Naive B cell (primary cell): ENCODE measurements at regions not wholly inside any gene's neighbourhood (a gene's known extent, or its start where the extent isn't known, plus 50 kb on each side); places are given as distances from the start of the nearest gene placed in this dataset.

ENCODE experiments used
- ATAC-seq, 2 donors: fragments of 150-1000 bp; cut with Tn5 transposase; 2 replicates each; pipeline ENCODE4 v1.10.0; 2021; ENCODE audit warnings: low read depth in 2 of 2, mild to moderate bottlenecking in 2 of 2, moderate library complexity in 2 of 2
- DNase-seq: peaks from one replicate; pipeline ENCODE4 v3.0.0; 2022
- H3K27ac Mint-ChIP-seq, 6 donors: one replicate each; pipeline ENCODE4 v1.8.0; 2020 to 2022; ENCODE audit warnings: mild to moderate bottlenecking in 6 of 6, mixed read lengths in 6 of 6, moderate library complexity in 5 of 6, inconsistent platforms in 2 of 6
- H3K27me3 Mint-ChIP-seq, 3 donors: one replicate each; pipeline ENCODE4 v1.8.0; 2021 to 2022; ENCODE audit warnings: mixed read lengths in 3 of 3, mild to moderate bottlenecking in 1 of 3
- H3K36me3 Mint-ChIP-seq, 2 donors: one replicate each; pipeline ENCODE4 v1.8.0; 2020 to 2022; ENCODE audit warnings: mixed read lengths in 2 of 2, inconsistent platforms in 1 of 2, mild to moderate bottlenecking in 1 of 2
- H3K4me1 Mint-ChIP-seq, 3 donors: one replicate each; pipeline ENCODE4 v1.8.0; 2020 to 2022; ENCODE audit warnings: mixed read lengths in 3 of 3, inconsistent platforms in 1 of 3, mild to moderate bottlenecking in 1 of 3, moderate library complexity in 1 of 3
- H3K4me3 Mint-ChIP-seq, 8 donors: one replicate each; pipeline ENCODE4 v1.8.0; 2020 to 2022; ENCODE audit warnings: mild to moderate bottlenecking in 8 of 8, mixed read lengths in 8 of 8, moderate library complexity in 8 of 8, inconsistent platforms in 2 of 8
- H3K9me3 Mint-ChIP-seq, 7 donors: one replicate each; pipeline ENCODE4 v1.8.0; 2020 to 2022; ENCODE audit warnings: mixed read lengths in 7 of 7, mild to moderate bottlenecking in 5 of 7, inconsistent platforms in 2 of 7, moderate library complexity in 1 of 7

- DNase-seq (no peak), ATAC-seq (no peak)
- Mint-ChIP-seq H3K4me3 (no peak overlapping the region), H3K27me3 (peaks cover 0 to 21% (median 8%) of the 10 kb centered on the region in 3 donors), H3K4me1 (no peaks in the 10 kb centered on the region), H3K36me3 (no peaks in the 10 kb centered on the region), H3K9me3 (peaks cover 0 to 10% (median 2%) of the 10 kb centered on the region in 7 donors), H3K27ac (no peak overlapping the region)
Observed at GRCh38 chr15:27681038-27681437, 418.1 kb downstream of the OCA2 start.

- H3K27ac Mint-ChIP-seq: no peak overlapping the region
- peaks cover 0 to 21% (median 8%) of the 10 kb centered on the region in 3 donors for H3K27me3 Mint-ChIP-seq
- H3K4me1 Mint-ChIP-seq: no peaks in the 10 kb centered on the region
- no peaks in the 10 kb centered on the region for H3K36me3 Mint-ChIP-seq
- peaks cover 0 to 10% (median 2%) of the 10 kb centered on the region in 7 donors for H3K9me3 Mint-ChIP-seq
- ATAC-seq (no peak), DNase-seq (no peak)
- H3K4me3 Mint-ChIP-seq: no peak overlapping the region
Observed at GRCh38 chr15:27679731-27680471, 419.2 kb downstream of the OCA2 start.

DNA sequence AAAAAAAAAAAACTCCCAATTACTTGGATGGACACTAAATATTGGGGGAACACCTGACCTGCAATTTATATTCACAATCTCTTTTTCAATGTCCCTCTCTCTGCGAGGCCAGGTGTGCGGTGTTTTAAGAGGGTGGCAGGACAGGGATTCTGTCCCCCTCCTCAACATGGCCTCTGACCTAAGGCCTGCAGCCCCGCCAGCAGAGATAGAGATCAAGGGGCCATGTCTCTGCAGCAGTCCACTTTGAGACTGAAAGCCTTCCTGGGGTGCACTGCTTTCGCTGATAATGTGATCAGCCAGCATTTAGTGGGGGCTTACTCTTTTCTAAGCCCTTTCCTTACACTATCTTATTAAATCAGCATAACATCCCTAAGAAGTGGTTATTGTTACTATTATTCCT, 419.9 kb downstream of the OCA2 start:
- H3K36me3 Mint-ChIP-seq: no peaks in the 10 kb centered on the region
- H3K27ac Mint-ChIP-seq: no peak overlapping the region
- ATAC-seq (no peak), DNase-seq (no peak)
- H3K4me1 Mint-ChIP-seq: no peaks in the 10 kb centered on the region
- H3K27me3 Mint-ChIP-seq: peaks cover 0 to 21% (median 4%) of the 10 kb centered on the region in 3 donors
- peaks cover 0 to 7% (median 0%) of the 10 kb centered on the region in 7 donors for H3K9me3 Mint-ChIP-seq
- H3K4me3 Mint-ChIP-seq: no peak overlapping the region

DNA sequence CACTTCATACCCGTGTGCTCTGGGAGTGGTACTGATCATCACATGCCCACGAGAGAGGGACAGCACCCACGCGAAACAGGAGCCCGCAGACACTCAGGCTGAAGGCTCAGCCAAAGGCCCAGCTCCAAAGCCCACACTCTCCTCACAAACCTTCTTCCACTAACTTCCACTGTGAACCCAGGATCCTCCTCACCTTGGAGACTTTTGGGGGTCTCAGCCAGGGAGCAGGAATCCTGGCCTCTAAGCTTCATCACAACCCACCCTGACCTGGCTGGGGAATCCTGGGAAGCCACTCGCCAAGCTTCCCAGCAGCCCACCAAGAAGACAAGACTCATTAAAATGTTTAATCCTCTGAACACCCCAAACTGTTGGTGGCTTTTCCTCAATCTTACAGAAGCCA, 421.2 kb downstream of the OCA2 start:
- no peak overlapping the region for H3K27ac Mint-ChIP-seq
- H3K4me3 Mint-ChIP-seq: no peak overlapping the region
- H3K27me3 Mint-ChIP-seq: peaks cover 0 to 21% (median 4%) of the 10 kb centered on the region in 3 donors
- no peak for ATAC-seq
- DNase-seq: no peak
- no peaks in the 10 kb centered on the region for H3K4me1 Mint-ChIP-seq
- H3K9me3 Mint-ChIP-seq: peaks cover 0 to 6% (median 0%) of the 10 kb centered on the region in 7 donors
- H3K36me3 Mint-ChIP-seq: no peaks in the 10 kb centered on the region

DNA sequence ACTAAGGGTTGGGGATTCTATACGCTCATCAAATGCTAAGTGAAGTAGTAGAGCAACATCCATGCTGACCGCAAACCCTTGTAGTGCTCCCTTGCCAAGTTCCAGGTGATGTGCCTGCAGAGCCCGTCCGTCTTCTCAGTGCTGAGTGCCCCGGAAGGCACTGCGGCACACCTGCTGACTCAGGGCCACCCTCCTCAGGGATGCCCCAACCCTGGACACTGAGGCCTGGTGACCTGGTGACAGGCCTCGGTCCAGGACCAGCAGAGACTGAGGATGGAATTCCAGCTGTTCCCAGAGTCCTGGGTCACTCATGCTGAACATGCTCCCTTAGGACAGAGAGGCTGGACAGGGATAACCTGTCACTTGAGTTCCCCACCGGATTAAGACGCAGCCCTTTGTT, 422.5 kb downstream of the OCA2 start:
- Mint-ChIP-seq H3K27ac (no peak overlapping the region), H3K4me1 (no peaks in the 10 kb centered on the region), H3K27me3 (peaks cover 0 to 16% (median 2%) of the 10 kb centered on the region in 3 donors), H3K36me3 (no peaks in the 10 kb centered on the region), H3K9me3 (peaks cover 0 to 8% (median 2%) of the 10 kb centered on the region in 7 donors), H3K4me3 (no peak overlapping the region)
- ATAC-seq (no peak), DNase-seq (no peak)

GRCh38 chr15:27675571-27675970, 423.5 kb downstream of the OCA2 start:
- DNase-seq (no peak), ATAC-seq (no peak)
- peaks cover 0 to 12% (median 2%) of the 10 kb centered on the region in 7 donors for H3K9me3 Mint-ChIP-seq
- H3K36me3 Mint-ChIP-seq: no peaks in the 10 kb centered on the region
- no peak overlapping the region for H3K4me3 Mint-ChIP-seq
- H3K27me3 Mint-ChIP-seq: peaks cover 0 to 11% (median 0%) of the 10 kb centered on the region in 3 donors
- H3K27ac Mint-ChIP-seq: no peak overlapping the region
- no peaks in the 10 kb centered on the region for H3K4me1 Mint-ChIP-seq

DNA sequence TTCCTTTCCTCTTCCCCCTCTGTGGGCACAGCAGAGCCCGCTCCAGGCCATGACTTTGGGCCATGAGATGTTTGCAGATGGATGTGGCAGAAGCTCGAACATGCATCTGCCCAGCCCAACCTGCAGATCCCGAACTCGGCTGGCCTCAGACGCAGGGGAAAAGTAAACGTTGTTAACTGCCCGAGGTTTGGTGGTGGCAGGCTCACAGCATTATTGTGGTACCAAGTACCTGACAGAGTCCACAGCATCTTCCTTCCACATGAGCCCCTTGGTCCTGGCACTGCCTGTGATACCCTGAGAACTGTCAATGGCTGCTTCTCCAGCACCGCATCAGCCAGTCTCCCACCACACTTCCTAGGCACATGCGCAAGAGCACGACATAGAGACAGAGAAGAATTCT, 424.3 kb downstream of the OCA2 start:
- Mint-ChIP-seq H3K36me3 (no peaks in the 10 kb centered on the region), H3K4me3 (no peak overlapping the region), H3K27ac (no peak overlapping the region), H3K9me3 (peaks cover 0 to 18% (median 2%) of the 10 kb centered on the region in 7 donors), H3K4me1 (no peaks in the 10 kb centered on the region), H3K27me3 (peaks cover 0 to 7% (median 0%) of the 10 kb centered on the region in 3 donors)
- DNase-seq (no peak), ATAC-seq (no peak)

GRCh38 chr15:27673766-27674445, 425.2 kb downstream of the OCA2 start:
- Mint-ChIP-seq H3K36me3 (no peaks in the 10 kb centered on the region), H3K27me3 (no peaks in the 10 kb centered on the region), H3K4me1 (no peaks in the 10 kb centered on the region), H3K9me3 (peaks cover 0 to 18% (median 2%) of the 10 kb centered on the region in 7 donors), H3K27ac (no peak overlapping the region), H3K4me3 (no peak overlapping the region)
- no peak for ATAC-seq
- no peak for DNase-seq

GRCh38 chr15:27672537-27672936, 426.6 kb downstream of the OCA2 start:
- Mint-ChIP-seq H3K4me3 (no peak overlapping the region), H3K9me3 (peaks cover 0 to 18% (median 2%) of the 10 kb centered on the region in 7 donors), H3K36me3 (no peaks in the 10 kb centered on the region), H3K27ac (no peak overlapping the region), H3K27me3 (no peaks in the 10 kb centered on the region), H3K4me1 (no peaks in the 10 kb centered on the region)
- ATAC-seq: no peak
- DNase-seq: no peak

DNA sequence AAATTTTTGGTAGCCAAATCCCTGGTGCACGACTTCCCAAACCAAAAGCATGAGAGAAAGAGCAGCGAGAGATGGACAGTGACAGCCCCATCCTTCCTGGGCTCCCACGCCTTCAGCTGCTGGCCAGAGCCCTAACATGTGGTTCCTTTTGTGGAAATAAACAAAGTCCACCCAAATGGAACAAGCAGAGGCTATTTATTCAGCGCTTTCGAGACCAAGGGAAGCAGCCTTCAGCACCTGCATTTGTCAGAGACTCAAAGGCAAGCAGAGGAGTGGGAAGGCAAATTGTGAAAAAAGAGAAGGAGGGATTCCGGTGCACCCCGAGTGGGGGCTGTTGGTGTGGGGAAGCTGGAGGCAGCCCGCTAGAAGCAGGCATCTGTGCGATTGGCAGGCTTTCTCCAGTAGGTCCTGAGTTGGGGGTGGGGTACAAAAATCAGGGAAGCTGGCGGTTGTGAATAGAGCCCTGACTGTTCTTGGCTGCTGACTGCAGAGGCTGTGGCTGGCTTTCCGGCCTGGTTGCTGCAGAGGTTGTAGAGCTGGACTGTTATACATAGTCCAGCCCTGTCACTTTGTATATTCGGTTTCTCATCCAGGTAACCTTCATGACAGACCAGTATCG, 427.2 kb downstream of the OCA2 start:
- Mint-ChIP-seq H3K36me3 (no peaks in the 10 kb centered on the region), H3K4me1 (no peaks in the 10 kb centered on the region), H3K9me3 (peaks cover 0 to 18% (median 4%) of the 10 kb centered on the region in 7 donors), H3K4me3 (no peak overlapping the region), H3K27ac (peak overlapping the region in 1 of 6 donors; percentile 45), H3K27me3 (no peaks in the 10 kb centered on the region)
- ATAC-seq: no peak
- no peak for DNase-seq

GRCh38 chr15:27670486-27671209, 428.5 kb downstream of the OCA2 start:
- no peak for ATAC-seq
- no peaks in the 10 kb centered on the region for H3K36me3 Mint-ChIP-seq
- H3K27me3 Mint-ChIP-seq: no peaks in the 10 kb centered on the region
- peaks cover 0 to 18% (median 5%) of the 10 kb centered on the region in 7 donors for H3K9me3 Mint-ChIP-seq
- H3K4me3 Mint-ChIP-seq: no peak overlapping the region
- no peak overlapping the region for H3K27ac Mint-ChIP-seq
- DNase-seq: no peak
- H3K4me1 Mint-ChIP-seq: no peaks in the 10 kb centered on the region

DNA sequence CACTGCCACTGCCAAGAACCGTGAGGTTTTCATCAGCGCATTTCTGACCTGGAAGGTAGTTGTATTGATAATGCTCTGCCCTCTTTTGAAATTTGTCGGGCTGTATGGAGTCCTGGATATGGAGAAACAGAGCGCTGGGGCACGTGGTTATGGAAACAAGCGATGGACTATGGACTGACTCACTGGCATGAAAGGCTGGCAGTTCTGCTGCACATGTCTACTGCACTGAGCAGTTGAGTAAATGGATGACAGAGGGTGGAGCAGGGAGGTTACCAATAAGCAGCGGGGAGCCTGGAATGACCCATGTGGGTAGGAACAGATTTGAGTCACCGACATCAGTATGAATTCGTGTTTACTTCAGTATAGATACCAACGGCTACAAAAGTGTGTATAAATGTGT, 429.5 kb downstream of the OCA2 start:
- ATAC-seq (no peak), DNase-seq (no peak)
- Mint-ChIP-seq H3K27ac (no peak overlapping the region), H3K36me3 (no peaks in the 10 kb centered on the region), H3K4me3 (no peak overlapping the region), H3K27me3 (no peaks in the 10 kb centered on the region), H3K4me1 (no peaks in the 10 kb centered on the region), H3K9me3 (peaks cover 1 to 18% (median 5%) of the 10 kb centered on the region in 7 donors)

GRCh38 chr15:27668471-27669220, 430.5 kb downstream of the OCA2 start:
- Mint-ChIP-seq H3K27ac (no peak overlapping the region), H3K4me3 (no peak overlapping the region), H3K27me3 (no peaks in the 10 kb centered on the region)

More at GRCh38 chr15:27668471-27669220, 430.5 kb downstream of the OCA2 start:
- no peaks in the 10 kb centered on the region for H3K4me1 Mint-ChIP-seq
- DNase-seq (no peak), ATAC-seq (no peak)
- H3K36me3 Mint-ChIP-seq: no peaks in the 10 kb centered on the region
- H3K9me3 Mint-ChIP-seq: peaks cover 2 to 18% (median 7%) of the 10 kb centered on the region in 7 donors
